Sigmoid colon (tissue), 6 donors: ENCODE measurements at regions not wholly inside any gene's neighbourhood (a gene's known extent, or its start where the extent isn't known, plus 50 kb on each side); places are given as distances from the start of the nearest gene placed in this dataset.

ENCODE experiments used
- DNase-seq: peaks from one replicate; pipeline ENCODE4 v3.0.0-alpha.2; 2019
- H3K27ac ChIP-seq, 4 donors: fragments of 200-600 bp; sonication (generic); one replicate each; pipeline ENCODE4 v1.5.1; 2016 to 2019; ENCODE audit warnings: mild to moderate bottlenecking in 1 of 4
- H3K27me3 ChIP-seq, 3 donors: fragments of 200-600 bp; sonication (generic); one replicate each; pipeline ENCODE4 v1.5.1; 2019; ENCODE audit warnings: mild to moderate bottlenecking in 1 of 3
- H3K36me3 ChIP-seq, 4 donors: fragments of 200-600 bp; sonication (generic); one replicate each; pipeline ENCODE4 v1.5.1; 2016 to 2019
- H3K4me1 ChIP-seq, 4 donors: fragments of 200-600 bp; sonication (generic); one replicate each; pipeline ENCODE4 v1.5.1; 2017 to 2019
- H3K4me3 ChIP-seq, 4 donors: fragments of 200-600 bp; sonication (generic); one replicate each; pipeline ENCODE4 v1.5.1; 2017 to 2019; ENCODE audit warnings: mild to moderate bottlenecking in 2 of 4, moderate library complexity in 1 of 4
- H3K9me3 ChIP-seq, 4 donors: fragments of 200-600 bp in 3 of 4; sonication (generic) in 3 of 4; one replicate each; pipeline versions ENCODE4 v1.5.1 to v1.6.1; 2013 to 2019
- CTCF ChIP-seq, 4 experiments: fragments of 450-650 bp in 3 of 4; fragments of 200-600 bp in 1 of 4; IDR thresholded peaks; one replicate each; pipeline ENCODE4 v1.5.1; 2016 to 2019; ENCODE audit warnings: antibody characterized with exemption in 4 of 4, mild to moderate bottlenecking in 3 of 4, moderate library complexity in 2 of 4
- EP300 ChIP-seq, 4 donors: sonication (generic); formaldehyde crosslinking; IDR thresholded peaks; one replicate each; pipeline ENCODE4 v1.6.1; 2017; ENCODE audit warnings: antibody characterized with exemption in 4 of 4
- POLR2A ChIP-seq, 2 donors: fragments of 450-650 bp; IDR thresholded peaks; one replicate each; pipeline ENCODE4 v1.6.1; 2016; ENCODE audit warnings: antibody characterized with exemption in 2 of 2, mild to moderate bottlenecking in 2 of 2, moderate library complexity in 2 of 2
- POLR2AphosphoS5 ChIP-seq, 4 donors: sonication (generic); formaldehyde crosslinking; IDR thresholded peaks; one replicate each; pipeline ENCODE4 v1.6.1; 2017; ENCODE audit warnings: antibody characterized with exemption in 4 of 4
- WGBS, 2 donors: extraction: QIAGEN DNeasy Blood & Tissue Kit; methylation state at CpG; one replicate each; pipeline ENCODE4 v1.1.7; 2013; 5-methylcytosine and 5-hydroxymethylcytosine counted together
- intact Hi-C: fragments of 100-400 bp; cut with DNase I; formaldehyde crosslinking; loops from one replicate; pipeline ENCODE4 v1.15.1; 2023
- donor health status: healthy with polysubstance abuse.
- donor health status: healthy.

- Histone ChIP-seq H3K4me3 (no peak overlapping the region), H3K4me1 (peaks cover 0 to 8% (median 3%) of the 10 kb centered on the region in 4 donors), H3K27me3 (no peaks in the 10 kb centered on the region), H3K27ac (no peak overlapping the region), H3K9me3 (no peaks in the 10 kb centered on the region), H3K36me3 (no peaks in the 10 kb centered on the region)
- intact Hi-C loops, result no loop called here
- 65 to 68% methylated on average over 9 of the region's 9 CpGs for WGBS, 2 donors
- TF ChIP-seq POLR2AphosphoS5 (IDR thresholded peaks at IDR 0.05) (no peak), EP300 (IDR thresholded peaks at IDR 0.05) (no peak), CTCF (IDR thresholded peaks at IDR 0.05) (no peak), POLR2A (IDR thresholded peaks at IDR 0.05) (no peak)
- no peak for DNase-seq
Measured at GRCh38 chr15:93288728-93289294, 199.8 kb upstream of the RGMA start.

GRCh38 chr15:93286446-93286845 lies 197.4 kb upstream of the RGMA start:
- Histone ChIP-seq H3K27ac (no peak overlapping the region), H3K4me3 (no peak overlapping the region), H3K27me3 (no peaks in the 10 kb centered on the region), H3K9me3 (no peaks in the 10 kb centered on the region), H3K4me1 (peaks cover 0 to 8% (median 3%) of the 10 kb centered on the region in 4 donors), H3K36me3 (no peaks in the 10 kb centered on the region)
- WGBS, 2 donors, result 91 to 94% methylated on average over 1 of the region's 1 CpG
- intact Hi-C loops, result no loop called here
- DNase-seq, result no peak
- TF ChIP-seq POLR2AphosphoS5 (IDR thresholded peaks at IDR 0.05) (no peak), POLR2A (IDR thresholded peaks at IDR 0.05) (no peak), CTCF (IDR thresholded peaks at IDR 0.05) (no peak), EP300 (IDR thresholded peaks at IDR 0.05) (no peak)

- TF ChIP-seq POLR2A (IDR thresholded peaks at IDR 0.05), result no peak
- TF ChIP-seq POLR2AphosphoS5 (IDR thresholded peaks at IDR 0.05), result no peak
- no peak for DNase-seq
- Histone ChIP-seq H3K36me3 (no peaks in the 10 kb centered on the region), H3K4me3 (no peak overlapping the region), H3K9me3 (no peaks in the 10 kb centered on the region), H3K4me1 (peaks cover 0 to 13% (median 2%) of the 10 kb centered on the region in 4 donors), H3K27ac (no peak overlapping the region), H3K27me3 (no peaks in the 10 kb centered on the region)
- WGBS, 2 donors, result 61% methylated on average over 4 of the region's 4 CpGs
- intact Hi-C loops, result no loop called here
Measured at GRCh38 chr15:93283854-93284253, 194.8 kb upstream of the RGMA start.

GRCh38 chr15:93282808-93283207 lies 193.8 kb upstream of the RGMA start:
- H3K27ac ChIP-seq, result no peak overlapping the region
- peaks cover 0 to 7% (median 0%) of the 10 kb centered on the region in 4 donors for H3K4me1 ChIP-seq
- H3K27me3 ChIP-seq, result no peaks in the 10 kb centered on the region
- TF ChIP-seq POLR2A (IDR thresholded peaks at IDR 0.05) (no peak), EP300 (IDR thresholded peaks at IDR 0.05) (no peak), POLR2AphosphoS5 (IDR thresholded peaks at IDR 0.05) (no peak), CTCF (IDR thresholded peaks at IDR 0.05) (no peak)
- 84 to 90% methylated on average over 3 of the region's 3 CpGs for WGBS, 2 donors
- H3K9me3 ChIP-seq, result no peaks in the 10 kb centered on the region
- intact Hi-C loops, result no loop called here
- DNase-seq, result no peak
- no peak overlapping the region for H3K4me3 ChIP-seq
- H3K36me3 ChIP-seq, result no peaks in the 10 kb centered on the region

GRCh38 chr15:93278783-93279182 lies 189.8 kb upstream of the RGMA start:
- H3K27ac ChIP-seq, result no peak overlapping the region
- 89 to 91% methylated on average over 3 of the region's 3 CpGs for WGBS, 2 donors
- H3K9me3 ChIP-seq, result no peaks in the 10 kb centered on the region
- no peaks in the 10 kb centered on the region for H3K36me3 ChIP-seq
- no peak for DNase-seq
- H3K4me1 ChIP-seq, result peaks cover 0 to 7% (median 0%) of the 10 kb centered on the region in 4 donors
- no peaks in the 10 kb centered on the region for H3K27me3 ChIP-seq
- intact Hi-C loops, result no loop called here
- no peak overlapping the region for H3K4me3 ChIP-seq
- TF ChIP-seq CTCF (IDR thresholded peaks at IDR 0.05), result no peak
- no peak for TF ChIP-seq EP300 (IDR thresholded peaks at IDR 0.05)
- TF ChIP-seq POLR2AphosphoS5 (IDR thresholded peaks at IDR 0.05), result no peak
- no peak for TF ChIP-seq POLR2A (IDR thresholded peaks at IDR 0.05)
